ENCODE measurements at regions not wholly inside any gene's neighbourhood (a gene's known extent, or its start where the extent isn't known, plus 50 kb on each side); places are given as distances from the start of the nearest gene placed in this dataset.

GRCh38 chr4:52244103-52244775, 193.1 kb downstream of the SPATA18 start:
- no peak overlapping the region for H3K27ac ChIP-seq (ENCODE audit: low read depth, low read length, poor library complexity, severe bottlenecking)
- TF ChIP-seq, protein P1, sequence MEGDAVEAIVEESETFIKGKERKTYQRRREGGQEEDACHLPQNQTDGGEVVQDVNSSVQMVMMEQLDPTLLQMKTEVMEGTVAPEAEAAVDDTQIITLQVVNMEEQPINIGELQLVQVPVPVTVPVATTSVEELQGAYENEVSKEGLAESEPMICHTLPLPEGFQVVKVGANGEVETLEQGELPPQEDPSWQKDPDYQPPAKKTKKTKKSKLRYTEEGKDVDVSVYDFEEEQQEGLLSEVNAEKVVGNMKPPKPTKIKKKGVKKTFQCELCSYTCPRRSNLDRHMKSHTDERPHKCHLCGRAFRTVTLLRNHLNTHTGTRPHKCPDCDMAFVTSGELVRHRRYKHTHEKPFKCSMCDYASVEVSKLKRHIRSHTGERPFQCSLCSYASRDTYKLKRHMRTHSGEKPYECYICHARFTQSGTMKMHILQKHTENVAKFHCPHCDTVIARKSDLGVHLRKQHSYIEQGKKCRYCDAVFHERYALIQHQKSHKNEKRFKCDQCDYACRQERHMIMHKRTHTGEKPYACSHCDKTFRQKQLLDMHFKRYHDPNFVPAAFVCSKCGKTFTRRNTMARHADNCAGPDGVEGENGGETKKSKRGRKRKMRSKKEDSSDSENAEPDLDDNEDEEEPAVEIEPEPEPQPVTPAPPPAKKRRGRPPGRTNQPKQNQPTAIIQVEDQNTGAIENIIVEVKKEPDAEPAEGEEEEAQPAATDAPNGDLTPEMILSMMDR (conservative IDR thresholded peaks at IDR 0.05; ENCODE audit: low read length): no peak
- no peak for TF ChIP-seq EZH2phosphoT487 (IDR thresholded peaks at IDR 0.05; ENCODE audit: borderline replicate concordance, low read depth, low read length)
- H4K20me1 ChIP-seq (ENCODE audit: insufficient read depth, low read length): no peaks in the 10 kb centered on the region
- intact Hi-C loops (cut with micrococcal nuclease; ENCODE audit: unreplicated experiment): no loop called here
- no peak overlapping the region for H3K4me2 ChIP-seq (ENCODE audit: low read length)
- ChIA-PET CTCF (ENCODE audit: unreplicated experiment) (no interaction called here), POLR2A (no interaction called here)
- H3K4me3 ChIP-seq (ENCODE audit: low read depth, low read length, poor library complexity, severe bottlenecking): no peak overlapping the region
- BruUV-seq (replicated peaks): no TSS peak
- no peaks in the 10 kb centered on the region for H3K9me3 ChIP-seq (ENCODE audit: low read length)
- H2AFZ ChIP-seq (ENCODE audit: low read length): no peak overlapping the region
- H3K9me2 ChIP-seq (ENCODE audit: insufficient read depth, low read length): no peaks in the 10 kb centered on the region
- H3K79me2 ChIP-seq (ENCODE audit: insufficient read depth, low read depth, low read length): no peaks in the 10 kb centered on the region
- no peaks in the 10 kb centered on the region for H3K36me3 ChIP-seq (ENCODE audit: insufficient read depth, low read length)
- H3K4me1 ChIP-seq (ENCODE audit: insufficient read depth, low read length, poor library complexity, severe bottlenecking): no peaks in the 10 kb centered on the region
- no peak for DNase-seq (ENCODE audit: low spot score)

GRCh38 chr4:52244848-52245247, 193.7 kb downstream of the SPATA18 start:
- DNase-seq (ENCODE audit: low spot score): no peak
- ChIA-PET CTCF (ENCODE audit: unreplicated experiment) (no interaction called here), POLR2A (no interaction called here)
- Histone ChIP-seq H3K79me2 (ENCODE audit: insufficient read depth, low read depth, low read length) (no peaks in the 10 kb centered on the region), H3K4me2 (ENCODE audit: low read length) (no peak overlapping the region), H3K9me2 (ENCODE audit: insufficient read depth, low read length) (no peaks in the 10 kb centered on the region), H3K36me3 (ENCODE audit: insufficient read depth, low read length) (no peaks in the 10 kb centered on the region), H3K4me3 (ENCODE audit: low read depth, low read length, poor library complexity, severe bottlenecking) (no peak overlapping the region), H3K9me3 (ENCODE audit: low read length) (no peaks in the 10 kb centered on the region), H3K27ac (ENCODE audit: low read depth, low read length, poor library complexity, severe bottlenecking) (no peak overlapping the region), H3K4me1 (ENCODE audit: insufficient read depth, low read length, poor library complexity, severe bottlenecking) (no peaks in the 10 kb centered on the region), H2AFZ (ENCODE audit: low read length) (no peak overlapping the region), H4K20me1 (ENCODE audit: insufficient read depth, low read length) (no peaks in the 10 kb centered on the region)
- BruUV-seq (replicated peaks): no TSS peak
- TF ChIP-seq, protein P1 (conservative IDR thresholded peaks at IDR 0.05; ENCODE audit: low read length): no peak
- no peak for TF ChIP-seq EZH2phosphoT487 (IDR thresholded peaks at IDR 0.05; ENCODE audit: borderline replicate concordance, low read depth, low read length)
- intact Hi-C loops (cut with micrococcal nuclease; ENCODE audit: unreplicated experiment): no loop called here

GRCh38 chr4:52246827-52247226, 195.7 kb downstream of the SPATA18 start:
- intact Hi-C loops (cut with micrococcal nuclease; ENCODE audit: unreplicated experiment): no loop called here
- no peaks in the 10 kb centered on the region for H3K4me1 ChIP-seq (ENCODE audit: insufficient read depth, low read length, poor library complexity, severe bottlenecking)
- no peaks in the 10 kb centered on the region for H4K20me1 ChIP-seq (ENCODE audit: insufficient read depth, low read length)
- no peaks in the 10 kb centered on the region for H3K36me3 ChIP-seq (ENCODE audit: insufficient read depth, low read length)
- TF ChIP-seq, protein P1 (conservative IDR thresholded peaks at IDR 0.05; ENCODE audit: low read length): no peak
- TF ChIP-seq EZH2phosphoT487 (IDR thresholded peaks at IDR 0.05; ENCODE audit: borderline replicate concordance, low read depth, low read length): no peak
- H2AFZ ChIP-seq (ENCODE audit: low read length): no peak overlapping the region
- CTCF ChIA-PET (ENCODE audit: unreplicated experiment): no interaction called here
- H3K4me2 ChIP-seq (ENCODE audit: low read length): no peak overlapping the region
- no peak for DNase-seq (ENCODE audit: low spot score)
- BruUV-seq (replicated peaks): no TSS peak
- H3K27ac ChIP-seq (ENCODE audit: low read depth, low read length, poor library complexity, severe bottlenecking): no peak overlapping the region
- POLR2A ChIA-PET: no interaction called here
- H3K79me2 ChIP-seq (ENCODE audit: insufficient read depth, low read depth, low read length): no peaks in the 10 kb centered on the region
- H3K9me2 ChIP-seq (ENCODE audit: insufficient read depth, low read length): no peaks in the 10 kb centered on the region
- H3K4me3 ChIP-seq (ENCODE audit: low read depth, low read length, poor library complexity, severe bottlenecking): no peak overlapping the region
- H3K9me3 ChIP-seq (ENCODE audit: low read length): no peaks in the 10 kb centered on the region
